GM13976 (cell line): ENCODE measurements at regions not wholly inside any gene's neighbourhood (a gene's known extent, or its start where the extent isn't known, plus 50 kb on each side); places are given as distances from the start of the nearest gene placed in this dataset.

ENCODE experiments used
- DNase-seq: peaks from one replicate; pipeline ENCODE4 v3.0.0; 2012; ENCODE audit warnings: low spot score
- in situ Hi-C: fragments of 300-500 bp; cut with MboI; formaldehyde crosslinking; loops from one replicate; pipeline ENCODE4 v1.12.0; 2022; ENCODE audit warnings: low sequenced_read_pairs, mixed read lengths, inconsistent platforms; ENCODE audit not compliant: unreplicated experiment
- TF ChIP-seq, protein P1 (sequence below): IDR thresholded peaks from 2 replicates; pipeline ENCODE4 v1.5.1; 2012; ENCODE audit warnings: borderline replicate concordance, mild to moderate bottlenecking; ENCODE audit not compliant: insufficient read depth; ENCODE audit errors: extremely low read depth, missing control alignments, control extremely low read depth

DNA sequence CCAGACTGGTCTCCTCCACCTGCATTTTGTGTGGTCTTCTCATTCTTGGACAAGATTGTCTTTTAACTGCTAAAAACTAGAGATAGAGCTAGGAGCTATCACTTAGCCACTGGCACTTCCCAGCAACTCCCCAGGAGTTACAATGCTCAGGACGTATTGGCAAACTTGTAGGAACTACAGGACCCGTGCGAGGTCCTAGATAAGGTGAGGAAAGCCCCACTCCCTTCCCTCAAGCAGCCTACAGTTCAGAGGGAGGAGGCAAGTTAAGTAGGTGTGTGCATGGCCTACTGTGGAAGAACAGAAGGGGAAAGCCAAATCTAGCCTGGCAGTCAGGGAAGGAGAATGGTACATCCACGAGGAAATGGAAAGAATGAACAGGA is 504.7 kb upstream of the PROK2 start:
- TF ChIP-seq, protein P1, sequence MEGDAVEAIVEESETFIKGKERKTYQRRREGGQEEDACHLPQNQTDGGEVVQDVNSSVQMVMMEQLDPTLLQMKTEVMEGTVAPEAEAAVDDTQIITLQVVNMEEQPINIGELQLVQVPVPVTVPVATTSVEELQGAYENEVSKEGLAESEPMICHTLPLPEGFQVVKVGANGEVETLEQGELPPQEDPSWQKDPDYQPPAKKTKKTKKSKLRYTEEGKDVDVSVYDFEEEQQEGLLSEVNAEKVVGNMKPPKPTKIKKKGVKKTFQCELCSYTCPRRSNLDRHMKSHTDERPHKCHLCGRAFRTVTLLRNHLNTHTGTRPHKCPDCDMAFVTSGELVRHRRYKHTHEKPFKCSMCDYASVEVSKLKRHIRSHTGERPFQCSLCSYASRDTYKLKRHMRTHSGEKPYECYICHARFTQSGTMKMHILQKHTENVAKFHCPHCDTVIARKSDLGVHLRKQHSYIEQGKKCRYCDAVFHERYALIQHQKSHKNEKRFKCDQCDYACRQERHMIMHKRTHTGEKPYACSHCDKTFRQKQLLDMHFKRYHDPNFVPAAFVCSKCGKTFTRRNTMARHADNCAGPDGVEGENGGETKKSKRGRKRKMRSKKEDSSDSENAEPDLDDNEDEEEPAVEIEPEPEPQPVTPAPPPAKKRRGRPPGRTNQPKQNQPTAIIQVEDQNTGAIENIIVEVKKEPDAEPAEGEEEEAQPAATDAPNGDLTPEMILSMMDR: no peak
- DNase-seq: no peak
- in situ Hi-C loops: no loop called here

DNA sequence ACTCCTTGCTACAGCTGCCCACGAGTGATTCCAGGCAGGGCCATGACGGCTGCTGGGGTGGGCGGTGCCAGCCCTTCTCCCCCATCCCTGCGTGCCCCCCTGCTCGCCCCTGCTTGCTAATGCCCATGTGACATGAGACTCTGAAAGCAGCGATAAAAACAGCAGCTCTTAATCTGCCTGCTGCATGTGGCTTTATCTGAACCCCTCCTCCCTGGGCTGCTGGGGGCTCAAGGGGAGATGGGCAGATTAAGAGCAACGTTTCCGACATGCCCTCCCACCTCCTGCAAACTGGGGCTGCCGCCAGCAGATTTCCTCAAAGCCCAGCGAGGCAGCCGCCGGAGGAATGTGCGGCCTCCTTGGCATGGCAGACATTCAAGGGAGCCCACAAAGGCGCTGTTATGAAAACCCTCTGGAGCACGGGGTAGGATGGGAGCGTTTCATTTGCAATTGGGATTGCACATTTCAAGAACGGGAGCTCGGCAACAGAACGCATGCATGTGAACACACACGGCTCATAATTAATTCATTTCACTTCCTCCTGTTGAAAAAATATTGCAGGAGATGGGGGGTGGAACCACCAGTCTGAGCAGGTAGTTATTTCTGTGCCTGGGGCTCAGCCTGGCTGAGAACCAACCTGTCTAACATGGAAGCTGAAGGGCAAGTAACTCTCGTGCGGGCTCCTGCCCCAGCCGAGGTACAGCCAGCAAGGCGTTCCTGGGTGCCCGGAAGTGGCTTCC is 504.2 kb upstream of the PROK2 start:
- in situ Hi-C loops: no loop called here
- TF ChIP-seq, protein P1: no peak
- DNase-seq: peak; percentile 60

DNA sequence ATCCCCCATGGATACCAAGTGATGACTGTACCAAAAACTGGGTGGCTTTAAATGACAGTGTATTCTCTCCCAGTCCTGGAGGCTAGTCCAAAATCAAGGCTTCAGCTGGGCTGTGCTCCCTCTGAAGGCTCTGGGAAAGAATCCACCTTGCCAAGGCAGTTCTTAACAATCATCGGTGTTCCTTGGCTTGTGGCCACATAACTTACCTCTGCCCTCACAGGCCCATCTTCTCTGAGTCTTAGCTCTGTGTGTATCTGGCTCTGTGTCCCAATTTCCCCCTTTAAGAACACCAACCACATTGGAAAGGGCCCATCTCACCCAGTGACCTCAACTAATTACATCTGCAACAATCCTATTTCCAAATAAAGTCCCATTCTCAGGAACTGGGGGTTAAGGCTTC is 503.0 kb upstream of the PROK2 start:
- DNase-seq: no peak
- TF ChIP-seq, protein P1: no peak
- in situ Hi-C loops: no loop called here

DNA sequence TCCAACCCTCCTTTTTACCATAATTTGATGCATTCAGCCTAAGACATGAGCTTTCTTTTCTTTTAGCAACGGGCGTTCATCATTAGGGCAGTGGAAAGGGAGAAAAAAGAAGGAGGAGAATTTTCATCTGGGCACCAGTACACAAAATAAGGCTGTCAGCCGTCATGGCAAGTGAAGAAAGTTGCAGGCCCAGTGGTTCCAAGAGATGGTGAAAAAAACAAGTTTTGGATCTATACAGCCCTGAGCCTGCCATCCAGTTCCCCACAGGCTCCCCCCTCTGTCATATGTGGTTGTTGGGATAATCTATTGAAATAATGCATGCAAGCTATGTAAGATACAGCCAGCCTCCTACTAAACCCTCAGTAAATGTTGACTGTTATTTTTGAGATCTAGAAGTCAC is 500.6 kb upstream of the PROK2 start:
- DNase-seq: no peak
- in situ Hi-C loops: no loop called here
- TF ChIP-seq, protein P1: no peak

DNA sequence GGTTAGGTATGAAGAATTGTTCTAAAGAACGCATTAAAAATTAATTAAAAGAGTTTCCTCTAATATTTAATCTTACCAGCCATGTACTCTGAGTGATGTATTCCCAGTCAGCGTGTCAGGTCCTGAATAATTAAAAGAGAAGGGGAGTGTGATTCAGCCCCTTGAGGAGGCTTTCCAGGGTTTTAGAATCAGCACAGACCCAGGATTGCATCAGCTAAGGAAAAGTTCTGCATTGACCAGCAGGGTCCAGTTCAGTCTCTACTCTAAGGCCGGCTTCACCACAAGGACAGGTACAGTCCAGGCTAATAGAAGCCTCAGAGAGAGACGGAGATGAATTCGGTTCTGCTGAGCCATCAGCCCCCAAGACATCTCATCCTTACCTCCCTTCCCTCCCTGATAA is 499.5 kb upstream of the PROK2 start:
- in situ Hi-C loops: no loop called here
- DNase-seq: no peak
- TF ChIP-seq, protein P1: no peak

DNA sequence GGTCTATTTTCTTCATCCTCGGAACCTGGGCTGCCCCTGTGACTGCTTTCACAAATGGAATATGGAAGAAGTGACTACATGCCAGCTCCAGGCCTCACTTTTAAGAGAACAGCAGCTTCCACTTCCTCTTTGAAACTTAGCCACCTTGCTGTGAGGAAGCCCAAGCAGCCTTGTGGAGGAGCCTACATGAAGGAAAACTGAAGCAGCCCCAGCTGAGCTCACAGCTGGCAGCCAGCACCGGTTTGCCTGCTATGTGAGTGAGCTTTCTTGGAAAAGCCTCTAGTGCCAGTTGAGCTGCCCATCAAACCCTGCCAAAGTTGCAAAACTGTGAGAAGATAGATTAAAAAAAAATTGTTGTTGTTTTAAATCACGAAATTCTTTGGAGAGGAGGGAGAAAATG is 498.0 kb upstream of the PROK2 start:
- TF ChIP-seq, protein P1: no peak
- DNase-seq: no peak
- in situ Hi-C loops: no loop called here
